H9 (cell line): ENCODE measurements at regions not wholly inside any gene's neighbourhood (a gene's known extent, or its start where the extent isn't known, plus 50 kb on each side); places are given as distances from the start of the nearest gene placed in this dataset.

Experiments used
- DNase-seq: peaks from one replicate; pipeline ENCODE4 v3.0.0-alpha.2; 2017
- H2AFZ ChIP-seq: one replicate; pipeline ENCODE4 v1.6.1; 2013; ENCODE audit warnings: mild to moderate bottlenecking, low read length, control low read depth, moderate library complexity
- H2AK5ac ChIP-seq: 2 replicates; pipeline ENCODE4 v1.6.1; 2013; ENCODE audit warnings: low read length, control low read depth, mixed read lengths; ENCODE audit not compliant: insufficient read length
- H2BK120ac ChIP-seq: one replicate; pipeline ENCODE4 v1.6.1; 2013; ENCODE audit warnings: low read depth, mild to moderate bottlenecking, low read length, control low read depth, inconsistent platforms; ENCODE audit not compliant: poor library complexity, severe bottlenecking
- H2BK12ac ChIP-seq: 2 replicates; pipeline ENCODE4 v1.6.1; 2013; ENCODE audit warnings: low read length, control low read depth, mixed read lengths, low read depth; ENCODE audit not compliant: insufficient read length
- H2BK15ac ChIP-seq: 2 replicates; pipeline ENCODE4 v1.6.1; 2013; ENCODE audit warnings: low read depth, low read length, control low read depth
- H2BK20ac ChIP-seq: one replicate; pipeline ENCODE4 v1.6.1; 2013; ENCODE audit warnings: low read depth, mild to moderate bottlenecking, low read length, control low read depth, inconsistent platforms; ENCODE audit not compliant: poor library complexity, severe bottlenecking
- H2BK5ac ChIP-seq: 2 replicates; pipeline ENCODE4 v1.6.1; 2013; ENCODE audit warnings: low read length, control low read depth, mixed read lengths; ENCODE audit not compliant: insufficient read length
- H3K14ac ChIP-seq: 2 replicates; pipeline ENCODE4 v1.6.1; 2013; ENCODE audit warnings: low read length, control low read depth; ENCODE audit not compliant: insufficient read depth
- H3K18ac ChIP-seq: 2 replicates; pipeline ENCODE4 v1.6.1; 2013; ENCODE audit warnings: low read depth, mild to moderate bottlenecking, mixed read lengths, low read length, control low read depth; ENCODE audit not compliant: insufficient read length
- H3K23ac ChIP-seq: 2 replicates; pipeline ENCODE4 v1.6.1; 2013; ENCODE audit warnings: low read length, control low read depth, mixed read lengths, low read depth; ENCODE audit not compliant: insufficient read length
- H3K23me2 ChIP-seq: 2 replicates; pipeline ENCODE4 v1.6.1; 2013; ENCODE audit warnings: low read depth, mild to moderate bottlenecking, mixed read lengths, low read length, control low read depth; ENCODE audit not compliant: insufficient read length, poor library complexity, severe bottlenecking
- H3K27ac ChIP-seq: 2 replicates; pipeline ENCODE4 v1.5.1; 2013; ENCODE audit warnings: low read length, control low read depth, mixed read lengths, low read depth; ENCODE audit not compliant: insufficient read length
- H3K27me3 ChIP-seq: 2 replicates; pipeline ENCODE4 v1.6.1; 2013; ENCODE audit warnings: low read length, control low read depth, inconsistent platforms; ENCODE audit not compliant: insufficient read depth
- H3K4ac ChIP-seq: 2 replicates; pipeline ENCODE4 v1.6.1; 2013; ENCODE audit warnings: low read depth, mild to moderate bottlenecking, control low read depth, inconsistent platforms, low read length, moderate library complexity
- H3K4me1 ChIP-seq: 2 replicates; pipeline ENCODE4 v1.6.1; 2013; ENCODE audit warnings: low read length, control low read depth, inconsistent platforms; ENCODE audit not compliant: insufficient read depth
- H3K4me2 ChIP-seq: 2 replicates; pipeline ENCODE4 v1.6.1; 2013; ENCODE audit warnings: low read length, control low read depth, mixed read lengths; ENCODE audit not compliant: insufficient read length, insufficient read depth
- H3K56ac ChIP-seq: 2 replicates; pipeline ENCODE4 v1.6.1; 2013; ENCODE audit warnings: low read depth, mild to moderate bottlenecking, mixed read lengths, low read length, control low read depth; ENCODE audit not compliant: insufficient read length
- H3K79me1 ChIP-seq: 2 replicates; pipeline ENCODE4 v1.6.1; 2013; ENCODE audit warnings: low read depth, mild to moderate bottlenecking, moderate library complexity, low read length, control low read depth, inconsistent platforms; ENCODE audit not compliant: insufficient read depth, poor library complexity, severe bottlenecking
- H3K79me2 ChIP-seq: 2 replicates; pipeline ENCODE4 v1.6.1; 2013; ENCODE audit warnings: low read length, control low read depth, inconsistent platforms; ENCODE audit not compliant: insufficient read depth
- H3K9ac ChIP-seq: 2 replicates; pipeline ENCODE4 v1.6.1; 2013; ENCODE audit warnings: low read length, control low read depth, mixed read lengths; ENCODE audit not compliant: insufficient read length; ENCODE audit errors: extremely low read depth
- H3K9me3 ChIP-seq: one replicate; pipeline ENCODE4 v1.6.1; 2013; ENCODE audit warnings: low read depth, low read length, inconsistent platforms; ENCODE audit not compliant: control insufficient read depth
- H3T11ph ChIP-seq: one replicate; pipeline ENCODE4 v1.6.1; 2013; ENCODE audit warnings: mild to moderate bottlenecking, low read length, control low read depth, inconsistent platforms
- H4K20me1 ChIP-seq: one replicate; pipeline ENCODE4 v1.6.1; 2013; ENCODE audit not compliant: control insufficient read depth, insufficient read length, insufficient read depth
- H4K5ac ChIP-seq: 2 replicates; pipeline ENCODE4 v1.6.1; 2013; ENCODE audit warnings: low read depth, mild to moderate bottlenecking, mixed read lengths, low read length, control low read depth; ENCODE audit not compliant: insufficient read length
- H4K8ac ChIP-seq: replicated peaks from 2 replicates; pipeline ENCODE4 v1.6.1; 2013; ENCODE audit warnings: low read length, control low read depth, mixed read lengths, low read depth; ENCODE audit not compliant: insufficient read length
- H4K91ac ChIP-seq: 2 replicates; pipeline ENCODE4 v1.6.1; 2013; ENCODE audit warnings: low read depth, mild to moderate bottlenecking, moderate library complexity, mixed read lengths, low read length, control low read depth; ENCODE audit not compliant: insufficient read length
- H3K27ac Mint-ChIP-seq, 3 experiments: 2 replicates in 2 of 3; 3 replicates in 1 of 3; pipeline ENCODE4 v1.8.0; 2020 to 2021; ENCODE audit warnings: mixed read lengths in 3 of 3, mild to moderate bottlenecking in 1 of 3, moderate library complexity in 1 of 3
- H3K27me3 Mint-ChIP-seq: 2 replicates; pipeline ENCODE4 v1.8.0; 2021; ENCODE audit warnings: low read depth, mild to moderate bottlenecking, moderate library complexity, mixed read lengths
- H3K36me3 Mint-ChIP-seq, 3 experiments: 2 replicates in 2 of 3; 3 replicates in 1 of 3; pipeline ENCODE4 v1.8.0; 2020 to 2021; ENCODE audit warnings: low read depth in 3 of 3, mixed read lengths in 3 of 3; ENCODE audit not compliant: insufficient read depth in 1 of 3
- H3K4me1 Mint-ChIP-seq, 2 experiments: 2 replicates each; pipeline ENCODE4 v1.8.0; 2020; ENCODE audit warnings: mixed read lengths in 2 of 2
- H3K4me3 Mint-ChIP-seq, 2 experiments: 2 replicates in 1 of 2; 3 replicates in 1 of 2; pipeline ENCODE4 v1.8.0; 2020 to 2021; ENCODE audit warnings: mild to moderate bottlenecking in 2 of 2, mixed read lengths in 2 of 2, moderate library complexity in 1 of 2
- H3K9me3 Mint-ChIP-seq, 2 experiments: 2 replicates in 1 of 2; 3 replicates in 1 of 2; pipeline ENCODE4 v1.8.0; 2020; ENCODE audit warnings: mild to moderate bottlenecking in 2 of 2, mixed read lengths in 2 of 2, moderate library complexity in 1 of 2
- TF ChIP-seq, protein P1 (sequence below): fragments of 200-600 bp; sonication (generic); conservative IDR thresholded peaks from 3 replicates; pipeline ENCODE4 v1.8.0; 2021; ENCODE audit warnings: antibody characterized with exemption, mild to moderate bottlenecking

DNA sequence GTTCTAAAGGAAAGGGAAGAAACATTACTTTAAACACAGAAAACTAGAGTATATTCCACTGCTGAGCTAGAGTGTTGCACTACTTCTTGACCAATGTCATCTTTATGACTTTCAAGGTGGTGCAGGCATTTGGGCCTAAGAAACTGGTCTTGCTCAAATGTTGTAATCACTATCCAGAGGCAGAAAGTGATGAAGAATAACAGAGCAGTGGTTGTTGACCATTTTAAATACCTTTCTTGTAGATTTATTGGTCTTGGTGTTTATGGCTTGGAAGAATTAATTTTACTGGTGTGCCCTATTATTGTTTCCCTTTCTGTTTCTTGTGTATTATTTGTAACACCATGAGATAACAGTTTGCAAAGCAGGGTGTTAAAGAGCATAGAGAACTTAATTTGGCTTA lies 56.9 kb upstream of the SCN7A start:
- Histone ChIP-seq H3K79me1 (no peaks in the 10 kb centered on the region), H4K5ac (no peak overlapping the region), H2BK20ac (no peak overlapping the region), H3K4me1 (no peaks in the 10 kb centered on the region), H2BK15ac (no peak overlapping the region), H2AK5ac (no peak overlapping the region), H3K79me2 (no peaks in the 10 kb centered on the region), H2BK120ac (no peak overlapping the region), H3K4ac (no peak overlapping the region), H3K27me3 (no peaks in the 10 kb centered on the region), H3K23me2 (no peaks in the 10 kb centered on the region), H3K56ac (no peak overlapping the region), H4K91ac (no peak overlapping the region), H2BK12ac (no peak overlapping the region), H2BK5ac (no peak overlapping the region), H3K14ac (no peak overlapping the region), H3K9ac (no peak overlapping the region), H3K18ac (no peak overlapping the region), H3T11ph (no peak overlapping the region), H3K9me3 (no peaks in the 10 kb centered on the region), H2AFZ (no peak overlapping the region), H3K27ac (no peak overlapping the region), H4K8ac (no peak overlapping the region), H3K23ac (no peak overlapping the region), H3K4me2 (no peak overlapping the region), H4K20me1 (no peaks in the 10 kb centered on the region)
- DNase-seq: no peak
- Mint-ChIP-seq H3K27ac (no peak overlapping the region), H3K27me3 (no peaks in the 10 kb centered on the region; the same call in 1 of the 2 replicates), H3K4me3 (no peak overlapping the region), H3K36me3 (no peaks in the 10 kb centered on the region), H3K9me3 (no peaks in the 10 kb centered on the region; a peak in 1 of 5 replicates), H3K4me1 (no peaks in the 10 kb centered on the region)
- TF ChIP-seq, protein P1, sequence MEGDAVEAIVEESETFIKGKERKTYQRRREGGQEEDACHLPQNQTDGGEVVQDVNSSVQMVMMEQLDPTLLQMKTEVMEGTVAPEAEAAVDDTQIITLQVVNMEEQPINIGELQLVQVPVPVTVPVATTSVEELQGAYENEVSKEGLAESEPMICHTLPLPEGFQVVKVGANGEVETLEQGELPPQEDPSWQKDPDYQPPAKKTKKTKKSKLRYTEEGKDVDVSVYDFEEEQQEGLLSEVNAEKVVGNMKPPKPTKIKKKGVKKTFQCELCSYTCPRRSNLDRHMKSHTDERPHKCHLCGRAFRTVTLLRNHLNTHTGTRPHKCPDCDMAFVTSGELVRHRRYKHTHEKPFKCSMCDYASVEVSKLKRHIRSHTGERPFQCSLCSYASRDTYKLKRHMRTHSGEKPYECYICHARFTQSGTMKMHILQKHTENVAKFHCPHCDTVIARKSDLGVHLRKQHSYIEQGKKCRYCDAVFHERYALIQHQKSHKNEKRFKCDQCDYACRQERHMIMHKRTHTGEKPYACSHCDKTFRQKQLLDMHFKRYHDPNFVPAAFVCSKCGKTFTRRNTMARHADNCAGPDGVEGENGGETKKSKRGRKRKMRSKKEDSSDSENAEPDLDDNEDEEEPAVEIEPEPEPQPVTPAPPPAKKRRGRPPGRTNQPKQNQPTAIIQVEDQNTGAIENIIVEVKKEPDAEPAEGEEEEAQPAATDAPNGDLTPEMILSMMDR: no peak
